Adrenal gland (tissue), 9 donors: ENCODE measurements at regions not wholly inside any gene's neighbourhood (a gene's known extent, or its start where the extent isn't known, plus 50 kb on each side); places are given as distances from the start of the nearest gene placed in this dataset.
"Not testable (repeated sequence)": the region's sequence is repeated elsewhere in the genome, so short reads cannot be mapped to it uniquely, and the experiment has no call there.

Experiments used
- DNase-seq, 7 donors: peaks; one replicate each; pipeline ENCODE4 v3.0.0-alpha.2; 2019 to 2020
- H3K27ac ChIP-seq, 5 donors: fragments of 200-600 bp; sonication (generic) in 4 of 5; 1 replicate in 3 of 5; 2 replicates in 2 of 5; pipeline versions ENCODE4 v1.5.1 to v1.8.0; 2016 to 2020; ENCODE audit warnings: mild to moderate bottlenecking in 1 of 5
- H3K27me3 ChIP-seq: fragments of 200-600 bp; 2 replicates; pipeline ENCODE4 v1.8.0; 2021
- H3K36me3 ChIP-seq, 2 donors: fragments of 200-600 bp; replicated peaks in 1 of 2; 1 replicate in 1 of 2; 2 replicates in 1 of 2; pipeline versions ENCODE4 v1.5.1 to v1.8.0; 2018 to 2022
- H3K4me1 ChIP-seq, 2 donors: fragments of 200-600 bp; replicated peaks in 1 of 2; 1 replicate in 1 of 2; 2 replicates in 1 of 2; pipeline versions ENCODE4 v1.5.1 to v1.8.0; 2018 to 2021
- H3K4me3 ChIP-seq, 4 donors: fragments of 200-600 bp; sonication (generic) in 3 of 4; one replicate each; pipeline ENCODE4 v1.5.1; 2016 to 2018
- H3K9me3 ChIP-seq, 3 donors: fragments of 200-600 bp; sonication (generic) in 1 of 3; replicated peaks in 1 of 3; 1 replicate in 2 of 3; 2 replicates in 1 of 3; pipeline versions ENCODE4 v1.5.1 to v1.8.0; 2016 to 2021
- CTCF ChIP-seq, 6 experiments: fragments of 450-650 bp in 4 of 6; fragments of 200-600 bp in 2 of 6; sonication (generic) in 1 of 6; IDR thresholded peaks; 1 replicate in 5 of 6; 2 replicates in 1 of 6; pipeline versions ENCODE4 v1.5.1 to v1.8.0; 2016 to 2021; ENCODE audit warnings: antibody characterized with exemption in 6 of 6, mild to moderate bottlenecking in 2 of 6, moderate library complexity in 1 of 6
- POLR2A ChIP-seq, 2 donors: fragments of 450-650 bp; IDR thresholded peaks; one replicate each; pipeline ENCODE4 v1.6.1; 2017; ENCODE audit warnings: antibody characterized with exemption in 2 of 2, mild to moderate bottlenecking in 2 of 2, moderate library complexity in 1 of 2
- WGBS, 4 donors: extraction: QIAGEN DNeasy Blood & Tissue Kit in 2 of 4; methylation state at CpG; one replicate each; pipeline versions ENCODE4 v1.1.5 to v1.1.7; 2013 to 2017; 5-methylcytosine and 5-hydroxymethylcytosine counted together
- intact Hi-C, 2 donors: fragments of 100-400 bp; cut with DNase I; formaldehyde crosslinking; loops; one replicate each; pipeline versions ENCODE4 v1.14.1 to v1.15.0; 2022 to 2023
- donor health status: healthy with polysubstance abuse.
- donor health status: Bipolar disorder and iron deficiency.
- donor health status: DM: yes; HTN: yes; CAD: no.
- donor health status: DM: no; HTN: no; CAD: no.
- donor health status: DM: no; HTN: no; CAD: no.

GRCh38 chr15:62902821-62903220 lies 139.7 kb upstream of the TPM1 start:
- intact Hi-C loops = no loop called here
- 92 to 96% (median 95%) methylated on average over 4 of the region's 4 CpGs for WGBS, 4 donors
- TF ChIP-seq CTCF (IDR thresholded peaks at IDR 0.05) (no peak), POLR2A (IDR thresholded peaks at IDR 0.05) (no peak)

GRCh38 chr15:62903437-62903836 lies 139.1 kb upstream of the TPM1 start:
- 91 to 100% (median 97%) methylated on average over 2 of the region's 2 CpGs for WGBS, 4 donors
- no peaks in the 10 kb centered on the region for H3K9me3 ChIP-seq
- no peak for DNase-seq
- intact Hi-C loops = no loop called here
- no peak overlapping the region for H3K4me3 ChIP-seq
- no peaks in the 10 kb centered on the region for H3K36me3 ChIP-seq
- no peak for TF ChIP-seq POLR2A (IDR thresholded peaks at IDR 0.05)
- TF ChIP-seq CTCF (IDR thresholded peaks at IDR 0.05) = no peak
- H3K27me3 ChIP-seq = no peaks in the 10 kb centered on the region
- H3K4me1 ChIP-seq = no peaks in the 10 kb centered on the region
- H3K27ac ChIP-seq = no peak overlapping the region

More at GRCh38 chr15:62902821-62903220, 139.7 kb upstream of the TPM1 start:
- no peak for DNase-seq
- Histone ChIP-seq H3K27me3 (no peaks in the 10 kb centered on the region), H3K27ac (no peak overlapping the region), H3K4me3 (no peak overlapping the region), H3K36me3 (no peaks in the 10 kb centered on the region), H3K4me1 (no peaks in the 10 kb centered on the region), H3K9me3 (no peaks in the 10 kb centered on the region)

GRCh38 chr15:62904041-62904910 lies 138.3 kb upstream of the TPM1 start:
- Histone ChIP-seq H3K4me3 (no peak overlapping the region), H3K9me3 (no peaks in the 10 kb centered on the region), H3K4me1 (no peaks in the 10 kb centered on the region), H3K27me3 (no peaks in the 10 kb centered on the region), H3K36me3 (no peaks in the 10 kb centered on the region), H3K27ac (no peak overlapping the region)
- 68 to 89% (median 87%) methylated on average over 8 of the region's 8 CpGs for WGBS, 4 donors
- intact Hi-C loops = no loop called here
- no peak for TF ChIP-seq POLR2A (IDR thresholded peaks at IDR 0.05)
- DNase-seq = no peak

- H3K4me3 ChIP-seq = no peak overlapping the region
- H3K36me3 ChIP-seq = no peaks in the 10 kb centered on the region
- no peaks in the 10 kb centered on the region for H3K4me1 ChIP-seq
- H3K27me3 ChIP-seq = no peaks in the 10 kb centered on the region
- peak in 2 of 7 donors; percentile 37 to 67 for DNase-seq
- peak overlapping the region in 1 of 5 donors; percentile 40 for H3K27ac ChIP-seq
- H3K9me3 ChIP-seq = no peaks in the 10 kb centered on the region
- intact Hi-C loops = no loop called here
- WGBS, 4 donors = 49 to 89% (median 85%) methylated on average over 4 to 6 of the region's 6 CpGs
- TF ChIP-seq CTCF (IDR thresholded peaks at IDR 0.05) (no peak), POLR2A (IDR thresholded peaks at IDR 0.05) (no peak)
Observed at GRCh38 chr15:62906627-62907026, 135.9 kb upstream of the TPM1 start.

GRCh38 chr15:62907275-62907674 lies 135.3 kb upstream of the TPM1 start:
- H3K36me3 ChIP-seq = no peaks in the 10 kb centered on the region
- 77 to 89% (median 85%) methylated on average over 6 to 8 of the region's 8 CpGs for WGBS, 4 donors
- TF ChIP-seq CTCF (IDR thresholded peaks at IDR 0.05) (no peak), POLR2A (IDR thresholded peaks at IDR 0.05) (no peak)
- H3K4me3 ChIP-seq = no peak overlapping the region
- no peaks in the 10 kb centered on the region for H3K4me1 ChIP-seq
- H3K9me3 ChIP-seq = no peaks in the 10 kb centered on the region
- no peak for DNase-seq
- H3K27me3 ChIP-seq = no peaks in the 10 kb centered on the region
- H3K27ac ChIP-seq = peak overlapping the region in 1 of 5 donors; percentile 40
- intact Hi-C loops = no loop called here

GRCh38 chr15:62908341-62908740 lies 134.2 kb upstream of the TPM1 start:
- H3K4me1 ChIP-seq = not testable (repeated sequence)
- WGBS, 4 donors = 69 to 83% (median 81%) methylated on average over 5 of the region's 5 CpGs

More at GRCh38 chr15:62908341-62908740, 134.2 kb upstream of the TPM1 start:
- H3K36me3 ChIP-seq, H3K9me3 ChIP-seq, H3K4me3 ChIP-seq, intact Hi-C loops, DNase-seq, H3K27me3 ChIP-seq, H3K27ac ChIP-seq: not testable (repeated sequence)
